WTC11 (cell line): ENCODE measurements at regions not wholly inside any gene's neighbourhood (a gene's known extent, or its start where the extent isn't known, plus 50 kb on each side); places are given as distances from the start of the nearest gene placed in this dataset.

Source experiments
- ZNF138 ChIP-seq: sonication (generic); formaldehyde crosslinking; conservative IDR thresholded peaks from 2 replicates; pipeline ENCODE4 v1.8.1; 2022; ENCODE audit warnings: mild to moderate bottlenecking, moderate library complexity, missing genetic modification reagents
- TF ChIP-seq, protein P1 (sequence below): sonication (generic); formaldehyde crosslinking; conservative IDR thresholded peaks from 2 replicates; pipeline ENCODE4 v1.8.1; 2022; ENCODE audit warnings: mild to moderate bottlenecking, missing genetic modification reagents
- TF ChIP-seq, protein P2 (sequence below): fragments of 200-600 bp; IDR thresholded peaks from 2 replicates; pipeline ENCODE4 v1.8.0; 2022; ENCODE audit warnings: antibody characterized with exemption

GRCh38 chr7:156153590-156153989 is 341.3 kb upstream of the SHH start:
- TF ChIP-seq, protein P1, sequence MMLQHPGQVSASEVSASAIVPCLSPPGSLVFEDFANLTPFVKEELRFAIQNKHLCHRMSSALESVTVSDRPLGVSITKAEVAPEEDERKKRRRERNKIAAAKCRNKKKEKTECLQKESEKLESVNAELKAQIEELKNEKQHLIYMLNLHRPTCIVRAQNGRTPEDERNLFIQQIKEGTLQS (CRISPR knock-in tag), result no peak
- TF ChIP-seq, protein P2, sequence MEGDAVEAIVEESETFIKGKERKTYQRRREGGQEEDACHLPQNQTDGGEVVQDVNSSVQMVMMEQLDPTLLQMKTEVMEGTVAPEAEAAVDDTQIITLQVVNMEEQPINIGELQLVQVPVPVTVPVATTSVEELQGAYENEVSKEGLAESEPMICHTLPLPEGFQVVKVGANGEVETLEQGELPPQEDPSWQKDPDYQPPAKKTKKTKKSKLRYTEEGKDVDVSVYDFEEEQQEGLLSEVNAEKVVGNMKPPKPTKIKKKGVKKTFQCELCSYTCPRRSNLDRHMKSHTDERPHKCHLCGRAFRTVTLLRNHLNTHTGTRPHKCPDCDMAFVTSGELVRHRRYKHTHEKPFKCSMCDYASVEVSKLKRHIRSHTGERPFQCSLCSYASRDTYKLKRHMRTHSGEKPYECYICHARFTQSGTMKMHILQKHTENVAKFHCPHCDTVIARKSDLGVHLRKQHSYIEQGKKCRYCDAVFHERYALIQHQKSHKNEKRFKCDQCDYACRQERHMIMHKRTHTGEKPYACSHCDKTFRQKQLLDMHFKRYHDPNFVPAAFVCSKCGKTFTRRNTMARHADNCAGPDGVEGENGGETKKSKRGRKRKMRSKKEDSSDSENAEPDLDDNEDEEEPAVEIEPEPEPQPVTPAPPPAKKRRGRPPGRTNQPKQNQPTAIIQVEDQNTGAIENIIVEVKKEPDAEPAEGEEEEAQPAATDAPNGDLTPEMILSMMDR, result no peak
- no peak for TF ChIP-seq ZNF138 (CRISPR knock-in tag)
